Lower leg skin (tissue), 4 donors: ENCODE measurements at regions not wholly inside any gene's neighbourhood (a gene's known extent, or its start where the extent isn't known, plus 50 kb on each side); places are given as distances from the start of the nearest gene placed in this dataset.

Experiments
- DNase-seq, 2 donors: peaks; one replicate each; pipeline ENCODE4 v3.0.0-alpha.2; 2019; ENCODE audit warnings: low spot score in 2 of 2
- H3K4me3 ChIP-seq: fragments of 200-600 bp; sonication (generic); 2 replicates; pipeline ENCODE4 v1.5.1; 2017; ENCODE audit warnings: mild to moderate bottlenecking, low read depth; ENCODE audit not compliant: poor library complexity, severe bottlenecking
- POLR2A ChIP-seq, 2 donors: fragments of 450-650 bp; IDR thresholded peaks; one replicate each; pipeline ENCODE4 v1.6.1; 2016 to 2017; ENCODE audit warnings: antibody characterized with exemption in 2 of 2, mild to moderate bottlenecking in 1 of 2, moderate library complexity in 1 of 2
- WGBS, 2 donors: methylation state at CpG; one replicate each; pipeline ENCODE4 v1.1.5; 2018; 5-methylcytosine and 5-hydroxymethylcytosine counted together
- intact Hi-C: fragments of 100-400 bp; cut with DNase I; formaldehyde crosslinking; loops from one replicate; pipeline ENCODE4 v1.15.0; 2023; ENCODE audit warnings: low total_unique reads
- TF ChIP-seq, protein P1 (sequence below), 3 donors: fragments of 450-650 bp; IDR thresholded peaks; one replicate each; pipeline ENCODE4 v1.5.1; 2016; ENCODE audit warnings: antibody characterized with exemption in 3 of 3, mild to moderate bottlenecking in 3 of 3, moderate library complexity in 2 of 3

- H3K4me3 ChIP-seq, result no peak overlapping the region
- intact Hi-C loops, result no loop called here
- 45 to 80% methylated on average over 2 of the region's 2 CpGs for WGBS, 2 donors
- TF ChIP-seq, protein P1, sequence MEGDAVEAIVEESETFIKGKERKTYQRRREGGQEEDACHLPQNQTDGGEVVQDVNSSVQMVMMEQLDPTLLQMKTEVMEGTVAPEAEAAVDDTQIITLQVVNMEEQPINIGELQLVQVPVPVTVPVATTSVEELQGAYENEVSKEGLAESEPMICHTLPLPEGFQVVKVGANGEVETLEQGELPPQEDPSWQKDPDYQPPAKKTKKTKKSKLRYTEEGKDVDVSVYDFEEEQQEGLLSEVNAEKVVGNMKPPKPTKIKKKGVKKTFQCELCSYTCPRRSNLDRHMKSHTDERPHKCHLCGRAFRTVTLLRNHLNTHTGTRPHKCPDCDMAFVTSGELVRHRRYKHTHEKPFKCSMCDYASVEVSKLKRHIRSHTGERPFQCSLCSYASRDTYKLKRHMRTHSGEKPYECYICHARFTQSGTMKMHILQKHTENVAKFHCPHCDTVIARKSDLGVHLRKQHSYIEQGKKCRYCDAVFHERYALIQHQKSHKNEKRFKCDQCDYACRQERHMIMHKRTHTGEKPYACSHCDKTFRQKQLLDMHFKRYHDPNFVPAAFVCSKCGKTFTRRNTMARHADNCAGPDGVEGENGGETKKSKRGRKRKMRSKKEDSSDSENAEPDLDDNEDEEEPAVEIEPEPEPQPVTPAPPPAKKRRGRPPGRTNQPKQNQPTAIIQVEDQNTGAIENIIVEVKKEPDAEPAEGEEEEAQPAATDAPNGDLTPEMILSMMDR (IDR thresholded peaks at IDR 0.05), result no peak
- TF ChIP-seq POLR2A (IDR thresholded peaks at IDR 0.05), result no peak
- no peak for DNase-seq
Observed at GRCh38 chr6:145497006-145497405, 238.3 kb downstream of the EPM2A start.

GRCh38 chr6:145498425-145498824, 236.9 kb downstream of the EPM2A start:
- no peak overlapping the region for H3K4me3 ChIP-seq
- WGBS, 2 donors, result 61 to 62% methylated on average over 4 of the region's 4 CpGs
- intact Hi-C loops, result no loop called here
- TF ChIP-seq, protein P1 (IDR thresholded peaks at IDR 0.05), result no peak
- DNase-seq, result no peak

- intact Hi-C loops, result no loop called here
- TF ChIP-seq POLR2A (IDR thresholded peaks at IDR 0.05), result no peak
- TF ChIP-seq, protein P1 (IDR thresholded peaks at IDR 0.05), result no peak
- no peak overlapping the region for H3K4me3 ChIP-seq
- DNase-seq, result no peak
- WGBS, 2 donors, result 5 to 10% methylated on average over 1 of the region's 1 CpG
Observed at GRCh38 chr6:145502416-145502815, 232.9 kb downstream of the EPM2A start.

- intact Hi-C loops, result no loop called here
- 31 to 33% methylated on average over 2 of the region's 2 CpGs for WGBS, 2 donors
- no peak for DNase-seq
- H3K4me3 ChIP-seq, result no peak overlapping the region
- TF ChIP-seq, protein P1 (IDR thresholded peaks at IDR 0.05), result no peak
- no peak for TF ChIP-seq POLR2A (IDR thresholded peaks at IDR 0.05)
Observed at GRCh38 chr6:145506136-145506535, 229.2 kb downstream of the EPM2A start.

GRCh38 chr6:145506565-145506964, 228.8 kb downstream of the EPM2A start:
- 15 to 47% methylated on average over 1 of the region's 1 CpG for WGBS, 2 donors
- DNase-seq, result no peak
- no peak overlapping the region for H3K4me3 ChIP-seq
- TF ChIP-seq, protein P1 (IDR thresholded peaks at IDR 0.05), result no peak
- no peak for TF ChIP-seq POLR2A (IDR thresholded peaks at IDR 0.05)
- intact Hi-C loops, result no loop called here

GRCh38 chr6:145507239-145507638, 228.1 kb downstream of the EPM2A start:
- H3K4me3 ChIP-seq, result no peak overlapping the region
- DNase-seq, result no peak
- 90% methylated on average over 2 of the region's 2 CpGs for WGBS, 2 donors
- intact Hi-C loops, result no loop called here
- TF ChIP-seq, protein P1 (IDR thresholded peaks at IDR 0.05), result no peak
- no peak for TF ChIP-seq POLR2A (IDR thresholded peaks at IDR 0.05)
